ENCODE measurements at regions not wholly inside any gene's neighbourhood (a gene's known extent, or its start where the extent isn't known, plus 50 kb on each side); places are given as distances from the start of the nearest gene placed in this dataset.

GRCh38 chr2:128643221-128644065 lies 324.8 kb upstream of the HS6ST1 start:
- no peak for TF ChIP-seq CTCF (IDR thresholded peaks at IDR 0.05)
- no peak for TF ChIP-seq POLR2A (IDR thresholded peaks at IDR 0.05)
- H3K4me3 ChIP-seq (ENCODE audit: low read depth, poor library complexity, severe bottlenecking): no peak overlapping the region
- WGBS, 2 donors: 88 to 92% methylated on average over 7 of the region's 7 CpGs
- peak in 1 of 2 donors; percentile 50 for DNase-seq (ENCODE audit: low spot score in 2 of 2)
- intact Hi-C loops (cut with DNase I; ENCODE audit: low total_unique reads): no loop called here

- TF ChIP-seq CTCF (IDR thresholded peaks at IDR 0.05) (no peak), POLR2A (IDR thresholded peaks at IDR 0.05) (no peak)
- DNase-seq (ENCODE audit: low spot score in 2 of 2): peak in 1 of 2 donors; percentile 84
- 80 to 90% methylated on average over 6 of the region's 6 CpGs for WGBS, 2 donors
- H3K4me3 ChIP-seq (ENCODE audit: low read depth, poor library complexity, severe bottlenecking): no peak overlapping the region
- intact Hi-C loops (cut with DNase I; ENCODE audit: low total_unique reads): no loop called here
Measured at GRCh38 chr2:128644156-128644555, 325.5 kb upstream of the HS6ST1 start.

- 58 to 69% methylated on average over 2 of the region's 2 CpGs for WGBS, 2 donors
- TF ChIP-seq POLR2A (IDR thresholded peaks at IDR 0.05) (no peak), CTCF (IDR thresholded peaks at IDR 0.05) (no peak)
- peak in 1 of 2 donors; percentile 42 for DNase-seq (ENCODE audit: low spot score in 2 of 2)
- intact Hi-C loops (cut with DNase I; ENCODE audit: low total_unique reads): no loop called here
- no peak overlapping the region for H3K4me3 ChIP-seq (ENCODE audit: low read depth, poor library complexity, severe bottlenecking)
Measured at GRCh38 chr2:128644718-128645256, 326.1 kb upstream of the HS6ST1 start.

GRCh38 chr2:128645631-128646030 lies 327.0 kb upstream of the HS6ST1 start:
- no peak overlapping the region for H3K4me3 ChIP-seq (ENCODE audit: low read depth, poor library complexity, severe bottlenecking)
- 92% methylated on average over 6 of the region's 6 CpGs for WGBS, 2 donors
- peak in 1 of 2 donors; percentile 75 for DNase-seq (ENCODE audit: low spot score in 2 of 2)
- TF ChIP-seq CTCF (IDR thresholded peaks at IDR 0.05) (no peak), POLR2A (IDR thresholded peaks at IDR 0.05) (no peak)
- intact Hi-C loops (cut with DNase I; ENCODE audit: low total_unique reads): no loop called here

GRCh38 chr2:128646091-128646490 lies 327.4 kb upstream of the HS6ST1 start:
- intact Hi-C loops (cut with DNase I; ENCODE audit: low total_unique reads): no loop called here
- DNase-seq (ENCODE audit: low spot score in 2 of 2): peak in 1 of 2 donors; percentile 46
- TF ChIP-seq CTCF (IDR thresholded peaks at IDR 0.05) (no peak), POLR2A (IDR thresholded peaks at IDR 0.05) (no peak)
- H3K4me3 ChIP-seq (ENCODE audit: low read depth, poor library complexity, severe bottlenecking): no peak overlapping the region
- WGBS, 2 donors: 93 to 94% methylated on average over 11 of the region's 11 CpGs

Data from lower leg skin (tissue), 4 donors.